ENCODE measurements at regions not wholly inside any gene's neighbourhood (a gene's known extent, or its start where the extent isn't known, plus 50 kb on each side); places are given as distances from the start of the nearest gene placed in this dataset.

DNA sequence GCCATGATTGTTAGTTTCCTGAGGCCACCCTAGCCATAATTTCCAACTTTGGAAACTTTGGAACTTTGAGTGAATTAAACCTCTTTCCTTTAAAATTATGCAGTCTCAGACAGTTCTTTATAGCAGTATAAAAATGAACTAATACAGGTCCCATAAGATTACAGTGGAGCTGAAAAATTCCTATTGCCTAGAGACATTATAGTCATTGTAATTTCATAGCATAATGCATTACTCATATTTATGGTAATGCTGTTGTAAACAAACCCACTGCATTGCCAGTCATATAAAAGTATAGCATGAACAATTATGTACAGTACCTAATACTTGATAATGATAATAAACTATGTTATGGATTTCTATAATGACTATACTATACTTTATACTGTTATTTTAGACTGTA, 88.0 kb upstream of the TMEM229A start:
- Mint-ChIP-seq H3K4me1 (no peaks in the 10 kb centered on the region), H3K27me3 (ENCODE audit: insufficient read depth, low read depth, poor library complexity) (peaks cover 2% of the 10 kb centered on the region), H3K36me3 (ENCODE audit: low read depth) (no peaks in the 10 kb centered on the region), H3K27ac (no peak overlapping the region), H3K4me3 (no peak overlapping the region), H3K9me3 (peaks cover 13% of the 10 kb centered on the region)
- Histone ChIP-seq H3K27ac (ENCODE audit: low read depth) (no peak overlapping the region), H2AFZ (no peak overlapping the region), H3K27me3 (ENCODE audit: insufficient read depth) (no peaks in the 10 kb centered on the region), H3K79me2 (replicated peaks; ENCODE audit: insufficient read depth) (no peaks in the 10 kb centered on the region), H3K4me1 (ENCODE audit: insufficient read depth) (no peaks in the 10 kb centered on the region), H3K36me3 (ENCODE audit: insufficient read depth) (no peaks in the 10 kb centered on the region), H3K4me3 (no peak overlapping the region), H3F3A (replicated peaks; ENCODE audit: low read depth) (no peaks in the 10 kb centered on the region), H3K9me2 (ENCODE audit: insufficient read depth) (no peaks in the 10 kb centered on the region), H3K4me2 (no peak overlapping the region), H4K20me1 (replicated peaks; ENCODE audit: insufficient read depth) (no peaks in the 10 kb centered on the region)
- TF ChIP-seq EZH2 (IDR thresholded peaks at IDR 0.05; ENCODE audit: low read depth, unreplicated experiment) = no peak
- TF ChIP-seq STAT1 (IDR thresholded peaks at IDR 0.05; ENCODE audit: unreplicated experiment) = no peak
- no peak for TF ChIP-seq ZNF114 (CRISPR knock-in tag; IDR thresholded peaks at IDR 0.05)
- no peak for TF ChIP-seq REST (IDR thresholded peaks at IDR 0.05; ENCODE audit: unreplicated experiment)
- TF ChIP-seq ZNF331 (CRISPR knock-in tag; IDR thresholded peaks at IDR 0.05; ENCODE audit: low read depth) = no peak
- no peak for TF ChIP-seq CTCF (conservative IDR thresholded peaks at IDR 0.05; ENCODE audit: low read depth in 2 of 2)
- no peak for TF ChIP-seq POLR2AphosphoS5 (IDR thresholded peaks at IDR 0.05; ENCODE audit: low read depth)
- TF ChIP-seq CREB1 (CRISPR knock-in tag; IDR thresholded peaks at IDR 0.05; ENCODE audit: low read depth) = no peak
- DNase-seq (ENCODE audit: low spot score) (no peak), ATAC-seq (no peak)

- no peak overlapping the region for H3K4me3 ChIP-seq
- no peaks in the 10 kb centered on the region for H3K27me3 ChIP-seq (ENCODE audit: insufficient read depth)
- H3K36me3 ChIP-seq (ENCODE audit: insufficient read depth) = no peaks in the 10 kb centered on the region
- no peaks in the 10 kb centered on the region for H4K20me1 ChIP-seq (replicated peaks; ENCODE audit: insufficient read depth)
- no peaks in the 10 kb centered on the region for H3F3A ChIP-seq (replicated peaks; ENCODE audit: low read depth)
- H3K27me3 Mint-ChIP-seq (ENCODE audit: insufficient read depth, low read depth, poor library complexity) = no peaks in the 10 kb centered on the region
- ATAC-seq = no peak
- no peak overlapping the region for H3K27ac Mint-ChIP-seq
- H3K27ac ChIP-seq (ENCODE audit: low read depth) = no peak overlapping the region
- peaks cover 10% of the 10 kb centered on the region; the same call in 2 of the 3 replicates for H3K4me1 Mint-ChIP-seq
- H3K9me2 ChIP-seq (ENCODE audit: insufficient read depth) = no peaks in the 10 kb centered on the region
- no peak overlapping the region for H3K4me3 Mint-ChIP-seq
- H3K4me1 ChIP-seq (ENCODE audit: insufficient read depth) = peaks cover 6% of the 10 kb centered on the region; the same call in 1 of the 2 replicates
- peaks cover 3% of the 10 kb centered on the region; the same call in 1 of the 3 replicates for H3K9me3 Mint-ChIP-seq
- no peaks in the 10 kb centered on the region for H3K36me3 Mint-ChIP-seq (ENCODE audit: low read depth)
- DNase-seq (ENCODE audit: low spot score) = no peak
- no peak overlapping the region for H3K4me2 ChIP-seq
- no peak overlapping the region for H2AFZ ChIP-seq
- no peaks in the 10 kb centered on the region for H3K79me2 ChIP-seq (replicated peaks; ENCODE audit: insufficient read depth)
- TF ChIP-seq ZNF331 (CRISPR knock-in tag; IDR thresholded peaks at IDR 0.05; ENCODE audit: low read depth) (no peak), EZH2 (IDR thresholded peaks at IDR 0.05; ENCODE audit: low read depth, unreplicated experiment) (no peak), CTCF (conservative IDR thresholded peaks at IDR 0.05; ENCODE audit: low read depth in 2 of 2) (no peak)
Observed at GRCh38 chr7:124113045-124113444, 80.2 kb upstream of the TMEM229A start.

Data from GM23338 (cell line).